Activated CD4-positive, alpha-beta T cell treated with anti-CD3 and anti-CD28 coated beads for 36 hours (primary cell): ENCODE measurements at regions not wholly inside any gene's neighbourhood (a gene's known extent, or its start where the extent isn't known, plus 50 kb on each side); places are given as distances from the start of the nearest gene placed in this dataset.
"Not testable (repeated sequence)": the region's sequence is repeated elsewhere in the genome, so short reads cannot be mapped to it uniquely, and the experiment has no call there.

ENCODE experiments used
- ATAC-seq: fragments of 200-7000 bp; cut with Tn5 transposase; one replicate; pipeline ENCODE4 v1.10.0; 2021; ENCODE audit warnings: mild to moderate bottlenecking, moderate library complexity
- CTCF ChIA-PET: fragments of 350-600 bp; sonication (Branson Sonifier 250); formaldehyde crosslinking; loops from one replicate; lab custom pipeline; 2021; ENCODE audit warnings: antibody characterized with exemption; lab: Charles Lee
- POLR2A ChIA-PET: fragments of 350-600 bp; sonication (Branson Sonifier 250); formaldehyde crosslinking; loops from one replicate; lab custom pipeline; 2021; ENCODE audit warnings: antibody characterized with exemption, inconsistent platforms; lab: Charles Lee
- DNase-seq: peaks from one replicate; pipeline ENCODE4 v3.0.0-alpha.2; 2020
- H3K27ac Mint-ChIP-seq: one replicate; pipeline ENCODE4 v1.8.0; 2021; ENCODE audit warnings: mixed read lengths
- H3K27me3 Mint-ChIP-seq: one replicate; pipeline ENCODE4 v1.8.0; 2021; ENCODE audit warnings: mixed read lengths
- H3K36me3 Mint-ChIP-seq: one replicate; pipeline ENCODE4 v1.8.0; 2021; ENCODE audit warnings: low read depth, mixed read lengths
- H3K4me1 Mint-ChIP-seq: one replicate; pipeline ENCODE4 v1.8.0; 2021; ENCODE audit warnings: mixed read lengths
- H3K4me3 Mint-ChIP-seq: one replicate; pipeline ENCODE4 v1.8.0; 2021; ENCODE audit warnings: mild to moderate bottlenecking, moderate library complexity, mixed read lengths
- H3K9me3 Mint-ChIP-seq: one replicate; pipeline ENCODE4 v1.8.0; 2021; ENCODE audit warnings: low read depth, mixed read lengths
- intact Hi-C, 2 experiments: fragments of 100-400 bp; cut with DNase I in 1 of 2; cut with micrococcal nuclease in 1 of 2; formaldehyde crosslinking; loops; one replicate each; pipeline versions ENCODE4 v1.14.2 to v1.15.1; 2022 to 2024; cut with DNase I, micrococcal nuclease

- no peak for ATAC-seq
- Mint-ChIP-seq H3K27me3 (no peaks in the 10 kb centered on the region), H3K4me3 (no peak overlapping the region), H3K4me1 (peaks cover 39% of the 10 kb centered on the region), H3K9me3 (no peaks in the 10 kb centered on the region), H3K27ac (no peak overlapping the region), H3K36me3 (no peaks in the 10 kb centered on the region)
- POLR2A ChIA-PET, result no interaction called here
- intact Hi-C loops, result no loop called here
- CTCF ChIA-PET, result no interaction called here
- DNase-seq, result no peak
These were observed 87.1 kb upstream of the KCNA1 start for GRCh38 chr12:4822572-4822971.

- DNase-seq (no peak), ATAC-seq (no peak)
- Mint-ChIP-seq H3K27me3 (no peaks in the 10 kb centered on the region), H3K9me3 (no peaks in the 10 kb centered on the region), H3K4me1 (peaks cover 45% of the 10 kb centered on the region), H3K36me3 (no peaks in the 10 kb centered on the region), H3K4me3 (no peak overlapping the region), H3K27ac (no peak overlapping the region)
- CTCF ChIA-PET, result interaction anchor here (0.6 to 1.3 kb wide), 3 partner anchors 33 to 487 kb away, joined by 3 read pairs; no protein-coding TSS in a partner anchor
- intact Hi-C loops, result no loop called here
- POLR2A ChIA-PET, result no interaction called here
These were observed 85.3 kb upstream of the KCNA1 start for GRCh38 chr12:4824380-4824779.

GRCh38 chr12:4825011-4825858, 84.5 kb upstream of the KCNA1 start:
- H3K27me3 Mint-ChIP-seq, result no peaks in the 10 kb centered on the region
- CTCF ChIA-PET, result interaction anchor here (0.6 to 1.3 kb wide), 2 partner anchors 30 to 32 kb away, joined by 3 to 4 read pairs; no protein-coding TSS in a partner anchor
- H3K4me3 Mint-ChIP-seq, result no peak overlapping the region
- intact Hi-C loops, result no loop called here
- ATAC-seq (peak; percentile 47), DNase-seq (no peak)
- H3K27ac Mint-ChIP-seq, result no peak overlapping the region
- POLR2A ChIA-PET, result no interaction called here
- no peaks in the 10 kb centered on the region for H3K36me3 Mint-ChIP-seq
- no peaks in the 10 kb centered on the region for H3K9me3 Mint-ChIP-seq
- peaks cover 54% of the 10 kb centered on the region for H3K4me1 Mint-ChIP-seq

GRCh38 chr12:4826909-4827308, 82.8 kb upstream of the KCNA1 start:
- ATAC-seq (no peak), DNase-seq (no peak)
- Mint-ChIP-seq H3K9me3 (no peaks in the 10 kb centered on the region), H3K4me3 (no peak overlapping the region), H3K27ac (no peak overlapping the region), H3K27me3 (no peaks in the 10 kb centered on the region), H3K36me3 (no peaks in the 10 kb centered on the region), H3K4me1 (peaks cover 67% of the 10 kb centered on the region)
- ChIA-PET CTCF (no interaction called here), POLR2A (no interaction called here)
- intact Hi-C loops, result no loop called here

GRCh38 chr12:4828176-4828575, 81.5 kb upstream of the KCNA1 start:
- Mint-ChIP-seq H3K4me3 (peak overlapping the region; percentile 67), H3K27ac (peak overlapping the region; percentile 91), H3K9me3 (no peaks in the 10 kb centered on the region), H3K36me3 (peaks cover under 1% of the 10 kb centered on the region), H3K27me3 (no peaks in the 10 kb centered on the region), H3K4me1 (peaks cover 68% of the 10 kb centered on the region)
- intact Hi-C loops, result loop anchor here in 1 of 2 experiments (2.0 kb wide), 1 partner anchor 21 kb away; no protein-coding TSS in a partner anchor
- POLR2A ChIA-PET, result no interaction called here
- CTCF ChIA-PET, result interaction anchor here (0.7 to 1.4 kb wide), 2 partner anchors 27 to 29 kb away, joined by 3 read pairs; no protein-coding TSS in a partner anchor
- no peak for DNase-seq
- no peak for ATAC-seq

- H3K4me3 Mint-ChIP-seq, result peak overlapping the region; percentile 67
- intact Hi-C loops, result loop anchor here in 1 of 2 experiments (2.0 kb wide), 1 partner anchor 22 kb away; no protein-coding TSS in a partner anchor
- peak; percentile 85 for ATAC-seq
- H3K4me1 Mint-ChIP-seq, result peaks cover 67% of the 10 kb centered on the region
- H3K9me3 Mint-ChIP-seq, result no peaks in the 10 kb centered on the region
- ChIA-PET POLR2A (interaction anchor here (0.6 kb wide), 1 partner anchor 19 kb away, joined by 6 read pairs; no protein-coding TSS in a partner anchor), CTCF (interaction anchor here (0.5 to 1.4 kb wide), 6 partner anchors 13 to 87 kb away, joined by 3 to 4 read pairs (median 3); no protein-coding TSS in a partner anchor)
- no peak for DNase-seq
- no peaks in the 10 kb centered on the region for H3K27me3 Mint-ChIP-seq
- H3K36me3 Mint-ChIP-seq, result peaks cover 3% of the 10 kb centered on the region
- peak overlapping the region; percentile 91 for H3K27ac Mint-ChIP-seq
These were observed 80.4 kb upstream of the KCNA1 start for GRCh38 chr12:4829161-4829792.

GRCh38 chr12:4829793-4830162, 79.9 kb upstream of the KCNA1 start:
- ATAC-seq (peak; percentile 6), DNase-seq (no peak)
- H3K36me3 Mint-ChIP-seq, result peaks cover 3% of the 10 kb centered on the region
- peak overlapping the region; percentile 91 for H3K27ac Mint-ChIP-seq
- ChIA-PET POLR2A (no interaction called here), CTCF (interaction anchor here (0.5 to 1.1 kb wide), 5 partner anchors 12 to 87 kb away, joined by 3 to 4 read pairs (median 3); no protein-coding TSS in a partner anchor)
- no peaks in the 10 kb centered on the region for H3K9me3 Mint-ChIP-seq
- intact Hi-C loops, result loop anchor here in 1 of 2 experiments (2.0 kb wide), 1 partner anchor 23 kb away; no protein-coding TSS in a partner anchor
- H3K4me3 Mint-ChIP-seq, result peak overlapping the region; percentile 67
- no peaks in the 10 kb centered on the region for H3K27me3 Mint-ChIP-seq
- peaks cover 62% of the 10 kb centered on the region for H3K4me1 Mint-ChIP-seq

- ChIA-PET CTCF (interaction anchor here (1.9 kb wide), 1 partner anchor 27 kb away, joined by 7 read pairs; no protein-coding TSS in a partner anchor), POLR2A (no interaction called here)
- Mint-ChIP-seq H3K4me3 (peak overlapping the region; percentile 67), H3K9me3 (no peaks in the 10 kb centered on the region), H3K4me1 (peaks cover 53% of the 10 kb centered on the region), H3K36me3 (peaks cover 3% of the 10 kb centered on the region), H3K27me3 (no peaks in the 10 kb centered on the region), H3K27ac (peak overlapping the region; percentile 91)
- no peak for DNase-seq
- ATAC-seq, result no peak
- intact Hi-C loops, result no loop called here
These were observed 79.0 kb upstream of the KCNA1 start for GRCh38 chr12:4830556-4831210.

- DNase-seq, result no peak
- ChIA-PET CTCF (no interaction called here), POLR2A (no interaction called here)
- Mint-ChIP-seq H3K4me1 (peaks cover 43% of the 10 kb centered on the region), H3K4me3 (no peak overlapping the region), H3K9me3 (no peaks in the 10 kb centered on the region), H3K27me3 (peaks cover 9% of the 10 kb centered on the region), H3K36me3 (peaks cover 3% of the 10 kb centered on the region), H3K27ac (no peak overlapping the region)
- ATAC-seq, result no peak
- intact Hi-C loops, result no loop called here
These were observed 76.7 kb upstream of the KCNA1 start for GRCh38 chr12:4833053-4833452.

- POLR2A ChIA-PET, result no interaction called here
- CTCF ChIA-PET, result no interaction called here
- H3K4me1 Mint-ChIP-seq, result peaks cover 38% of the 10 kb centered on the region
- peaks cover 9% of the 10 kb centered on the region for H3K27me3 Mint-ChIP-seq
- H3K4me3 Mint-ChIP-seq, result no peak overlapping the region
- H3K36me3 Mint-ChIP-seq, result peaks cover 3% of the 10 kb centered on the region
- ATAC-seq (no peak), DNase-seq (no peak)
- intact Hi-C loops, result no loop called here
- no peaks in the 10 kb centered on the region for H3K9me3 Mint-ChIP-seq
- no peak overlapping the region for H3K27ac Mint-ChIP-seq
These were observed 76.2 kb upstream of the KCNA1 start for GRCh38 chr12:4833524-4833923.

- CTCF ChIA-PET, result interaction anchor here (1.0 to 1.4 kb wide), 3 partner anchors 8 to 13 kb away, joined by 3 to 4 read pairs (median 3); no protein-coding TSS in a partner anchor
These were observed 67.3 kb upstream of the KCNA1 start for GRCh38 chr12:4842401-4842800.

More at GRCh38 chr12:4842401-4842800, 67.3 kb upstream of the KCNA1 start:
- Mint-ChIP-seq H3K9me3 (peaks cover 10% of the 10 kb centered on the region), H3K4me1 (peaks cover 14% of the 10 kb centered on the region)
- H3K36me3 Mint-ChIP-seq, POLR2A ChIA-PET, H3K27ac Mint-ChIP-seq, H3K27me3 Mint-ChIP-seq, intact Hi-C loops, H3K4me3 Mint-ChIP-seq: not testable (repeated sequence)
- DNase-seq (peak; percentile 53), ATAC-seq (peak; percentile 90)
